ENCODE measurements at regions not wholly inside any gene's neighbourhood (a gene's known extent, or its start where the extent isn't known, plus 50 kb on each side); places are given as distances from the start of the nearest gene placed in this dataset.
"Not testable (repeated sequence)": the region's sequence is repeated elsewhere in the genome, so short reads cannot be mapped to it uniquely, and the experiment has no call there.

GRCh38 chr7:34207810-34208209 lies 302.5 kb downstream of the BMPER start:
- ChIA-PET CTCF (no interaction called here), POLR2A (no interaction called here)

DNA sequence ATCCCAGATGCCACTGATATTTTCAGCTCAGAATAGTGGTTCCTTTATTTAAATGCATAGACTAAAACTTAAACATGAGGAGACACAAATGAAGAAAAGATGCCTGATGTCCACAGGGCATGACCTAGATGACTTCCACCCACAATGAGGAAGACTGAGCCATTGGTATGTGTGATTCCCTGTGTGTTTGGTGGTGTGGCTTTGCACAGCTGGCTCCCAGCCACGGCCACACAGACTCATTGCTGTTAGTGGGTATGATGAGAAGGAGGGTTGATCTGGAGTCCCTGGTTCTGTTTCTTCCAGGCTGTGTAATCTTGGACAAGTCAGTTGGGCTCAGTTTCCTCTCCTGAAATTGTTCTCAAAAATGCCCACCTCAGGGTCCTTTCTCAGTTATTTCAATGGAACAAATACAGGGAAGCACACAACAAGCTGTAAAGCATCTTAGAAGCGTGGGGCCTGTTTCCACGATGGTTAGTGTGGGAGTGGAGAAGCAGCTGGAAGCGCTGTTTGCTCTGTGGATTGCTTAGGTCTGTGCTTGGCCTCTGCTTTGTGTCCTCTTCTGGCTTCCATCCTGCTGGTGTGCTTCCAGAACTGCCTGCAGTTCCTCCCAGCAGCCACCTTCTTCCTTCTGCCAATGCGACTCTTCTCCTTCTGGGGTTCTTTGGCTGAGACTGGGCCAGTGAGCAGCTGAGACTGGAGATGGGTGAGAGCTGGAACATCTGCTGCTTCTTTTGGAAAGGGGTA lies 303.7 kb downstream of the BMPER start:
- CTCF ChIA-PET, result no interaction called here

DNA sequence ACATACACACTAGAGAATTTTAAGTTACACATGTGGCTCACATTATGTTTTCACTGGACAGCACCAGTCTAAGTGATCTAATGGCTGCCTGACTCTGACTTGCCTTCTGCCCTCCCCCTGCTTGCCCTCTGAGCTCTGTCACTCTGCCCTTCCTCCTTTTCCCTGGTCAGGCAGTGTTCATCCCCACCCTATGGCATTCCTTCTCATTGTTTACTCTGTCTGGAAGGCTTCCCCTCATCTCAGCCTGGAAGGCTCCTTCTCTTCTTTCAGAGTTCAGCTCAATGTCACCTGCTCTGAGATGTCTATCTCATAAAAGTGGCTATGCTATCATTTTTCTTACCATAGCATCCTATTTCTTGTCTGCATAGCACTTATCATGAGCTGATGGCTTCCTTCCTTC lies 305.7 kb downstream of the BMPER start:
- CTCF ChIA-PET, result no interaction called here

More for the DNA sequence above, 303.7 kb downstream of the BMPER start:
- POLR2A ChIA-PET, result no interaction called here

DNA sequence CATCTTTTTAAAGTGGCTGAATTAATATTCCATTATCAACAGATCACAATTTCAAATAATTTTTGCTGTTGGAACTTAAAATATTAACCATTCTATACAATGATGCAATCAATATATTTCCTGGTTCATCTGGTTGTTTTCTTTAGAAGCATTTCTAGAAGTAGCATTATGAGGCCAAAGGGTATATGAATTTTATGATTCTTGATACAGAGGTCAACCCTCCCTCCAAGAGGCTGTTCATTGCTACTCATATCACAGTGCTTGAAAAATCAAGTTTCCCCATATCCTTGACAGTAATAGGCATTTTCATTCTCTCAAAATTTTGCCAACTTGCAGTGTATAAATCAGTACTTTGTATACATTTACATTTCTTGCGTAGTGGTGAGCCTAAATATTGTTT lies 312.6 kb downstream of the BMPER start:
- POLR2A ChIA-PET, result no interaction called here
- CTCF ChIA-PET, result no interaction called here

More for the DNA sequence above, 305.7 kb downstream of the BMPER start:
- POLR2A ChIA-PET, result no interaction called here

GRCh38 chr7:34219153-34219718 lies 313.9 kb downstream of the BMPER start:
- POLR2A ChIA-PET, result no interaction called here

GRCh38 chr7:34220506-34221185 lies 315.3 kb downstream of the BMPER start:
- ChIA-PET CTCF (no interaction called here), POLR2A (no interaction called here)

More at GRCh38 chr7:34219153-34219718, 313.9 kb downstream of the BMPER start:
- CTCF ChIA-PET, result no interaction called here

DNA sequence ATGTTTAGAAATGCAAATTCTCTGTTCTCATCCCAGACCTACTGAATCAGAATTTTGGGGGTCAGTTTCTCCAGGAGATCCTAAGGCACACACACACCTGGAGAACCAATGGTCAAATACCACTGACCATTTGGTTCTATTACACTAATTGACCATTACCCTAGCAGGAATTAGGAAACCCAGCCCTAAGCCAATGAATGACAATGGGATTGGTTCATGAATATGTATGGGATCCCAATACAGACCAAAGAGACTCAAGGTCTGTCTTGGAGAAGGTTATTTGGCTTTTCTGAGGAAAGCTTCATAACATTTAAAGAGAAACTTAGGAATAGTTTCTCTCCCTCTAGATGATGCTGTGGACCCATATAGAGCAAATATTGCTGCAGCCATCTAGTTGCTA lies 317.0 kb downstream of the BMPER start:
- CTCF ChIA-PET, result no interaction called here
- POLR2A ChIA-PET, result no interaction called here

GRCh38 chr7:34222722-34223121 lies 317.4 kb downstream of the BMPER start:
- CTCF ChIA-PET, result no interaction called here
- POLR2A ChIA-PET, result no interaction called here

GRCh38 chr7:34224281-34224680 lies 318.9 kb downstream of the BMPER start:
- CTCF ChIA-PET, result no interaction called here
- POLR2A ChIA-PET, result no interaction called here

GRCh38 chr7:34225193-34225592 lies 319.9 kb downstream of the BMPER start:
- CTCF ChIA-PET, result no interaction called here
- POLR2A ChIA-PET, result no interaction called here

GRCh38 chr7:34227525-34227924 lies 322.2 kb downstream of the BMPER start:
- ChIA-PET CTCF (no interaction called here), POLR2A (no interaction called here)

- CTCF ChIA-PET, POLR2A ChIA-PET: not testable (repeated sequence)
Observed at GRCh38 chr7:34235101-34235500, 329.8 kb downstream of the BMPER start.

- ChIA-PET CTCF (no interaction called here), POLR2A (no interaction called here)
Observed at GRCh38 chr7:34236057-34236456, 330.7 kb downstream of the BMPER start.

DNA sequence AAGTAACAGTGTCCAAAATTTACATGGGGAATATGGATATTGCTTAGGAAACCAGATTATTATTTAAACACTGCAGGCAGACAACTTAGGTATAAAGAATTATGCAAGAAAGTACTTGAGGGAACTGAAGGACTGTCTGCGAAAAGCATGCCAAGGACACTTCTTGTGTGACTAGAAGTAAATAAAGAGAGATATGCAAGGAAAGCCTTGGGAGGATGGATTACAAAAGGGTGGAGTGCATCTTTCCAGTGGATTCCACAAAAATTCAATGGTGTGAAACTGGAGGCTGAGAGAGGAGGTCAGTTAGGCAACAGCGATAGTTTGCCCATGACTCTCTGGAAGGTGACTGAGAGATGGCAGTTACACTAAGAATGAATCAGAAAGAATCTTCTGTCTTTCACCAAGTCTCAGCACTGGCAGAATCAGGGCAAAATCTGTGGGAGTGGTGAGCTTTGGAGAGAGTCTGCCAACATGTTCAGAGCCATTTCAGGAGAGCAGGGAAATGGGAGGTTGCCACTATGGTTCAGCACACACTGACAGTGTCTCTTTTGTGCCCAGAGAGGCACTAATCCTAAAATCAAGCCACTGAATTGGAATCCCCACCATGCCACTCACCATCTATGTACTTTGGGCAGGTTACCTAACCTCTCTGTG lies 331.6 kb downstream of the BMPER start:
- POLR2A ChIA-PET, result no interaction called here

GRCh38 chr7:34237493-34237849 lies 332.1 kb downstream of the BMPER start:
- POLR2A ChIA-PET, result no interaction called here
- CTCF ChIA-PET, result no interaction called here

More for the DNA sequence above, 331.6 kb downstream of the BMPER start:
- CTCF ChIA-PET, result no interaction called here

DNA sequence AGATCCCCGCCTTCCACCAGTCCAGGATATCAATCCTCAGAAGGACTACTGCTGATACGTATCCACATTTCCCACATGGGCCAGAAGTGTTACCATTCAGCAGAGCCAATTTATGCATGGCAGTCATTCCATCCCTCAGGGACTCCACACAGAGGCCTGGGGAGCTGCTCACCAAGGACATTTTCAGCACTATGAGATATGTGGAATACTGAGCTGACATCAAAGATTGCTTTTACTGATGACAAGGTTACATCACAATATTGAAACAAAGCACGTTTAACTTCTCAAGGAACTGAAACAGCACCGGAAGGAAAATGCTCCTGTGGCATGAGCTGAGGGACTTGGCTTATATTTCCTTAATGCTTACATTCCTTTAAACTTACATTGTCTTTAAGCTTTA lies 335.1 kb downstream of the BMPER start:
- ChIA-PET CTCF (no interaction called here), POLR2A (no interaction called here)

DNA sequence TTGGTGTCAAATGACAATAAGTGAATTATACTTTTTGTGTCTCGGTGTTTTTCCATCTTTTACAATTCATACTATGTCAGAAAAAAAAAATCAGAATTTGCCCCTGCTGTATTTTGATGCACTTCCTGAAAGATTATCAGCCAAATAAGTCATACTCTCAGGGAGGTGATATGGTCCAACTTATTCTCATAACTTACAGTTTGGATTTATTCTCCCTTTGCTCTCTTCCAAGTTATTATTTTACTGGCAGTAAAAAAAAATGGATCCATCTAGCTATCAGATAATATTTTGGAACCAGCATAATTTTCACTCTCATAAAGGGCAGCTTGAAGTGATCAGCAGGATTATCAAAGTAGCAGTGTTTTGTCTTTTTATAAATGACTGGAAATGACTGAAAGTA lies 337.1 kb downstream of the BMPER start:
- ChIA-PET POLR2A (no interaction called here), CTCF (no interaction called here)

- CTCF ChIA-PET, result no interaction called here
- POLR2A ChIA-PET, result no interaction called here
Observed at GRCh38 chr7:34245246-34245645, 339.9 kb downstream of the BMPER start.

- ChIA-PET CTCF (no interaction called here), POLR2A (no interaction called here)
Observed at GRCh38 chr7:34247468-34247867, 342.1 kb downstream of the BMPER start.

DNA sequence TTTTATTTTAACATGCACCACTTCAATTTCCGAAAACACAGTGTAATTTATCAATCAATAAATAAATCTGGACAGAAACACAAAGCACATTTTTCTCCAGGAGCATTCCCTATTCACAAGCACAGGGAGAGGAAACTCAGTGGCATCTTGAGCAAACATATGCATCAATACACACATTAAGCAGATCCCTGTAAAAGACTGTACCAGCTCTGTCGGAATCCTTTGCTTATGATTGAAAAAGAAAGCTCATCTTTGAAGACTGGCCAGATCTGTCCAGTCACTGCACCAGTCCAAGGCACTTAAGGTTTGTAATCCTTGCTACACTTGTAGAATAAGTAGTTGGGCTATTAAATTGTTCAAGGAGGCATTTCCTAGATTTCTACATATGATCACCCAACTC lies 343.9 kb downstream of the BMPER start:
- ChIA-PET POLR2A (no interaction called here), CTCF (no interaction called here)

DNA sequence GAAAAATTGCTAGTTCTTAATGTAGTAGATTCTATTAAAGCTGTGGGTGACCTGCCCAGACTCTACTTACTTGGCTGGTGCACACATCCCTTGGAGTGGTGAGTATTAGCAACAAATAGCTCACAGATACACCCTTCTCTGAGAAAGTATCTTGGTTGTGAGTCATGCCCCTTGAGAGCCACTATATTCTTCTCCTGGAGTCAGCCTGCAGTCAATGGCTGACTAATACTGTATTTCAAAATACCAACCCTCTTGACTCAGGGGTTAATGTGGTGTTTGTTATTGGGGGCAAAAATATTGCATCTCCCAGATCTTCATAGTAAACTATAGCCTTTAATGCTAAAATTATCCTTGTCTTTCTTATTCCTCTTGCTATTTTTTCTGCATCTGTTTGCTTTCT lies 354.9 kb downstream of the BMPER start:
- ChIA-PET CTCF (no interaction called here), POLR2A (no interaction called here)
